ENCODE measurements at regions not wholly inside any gene's neighbourhood (a gene's known extent, or its start where the extent isn't known, plus 50 kb on each side); places are given as distances from the start of the nearest gene placed in this dataset.
"Not testable (repeated sequence)": the region's sequence is repeated elsewhere in the genome, so short reads cannot be mapped to it uniquely, and the experiment has no call there.

GRCh38 chr5:96125231-96125891 lies 163.7 kb upstream of the ELL2 start:
- H3K27ac Mint-ChIP-seq: no peak overlapping the region
- ATAC-seq: no peak

GRCh38 chr5:96124589-96124988 lies 162.9 kb upstream of the ELL2 start:
- no peaks in the 10 kb centered on the region for H3K36me3 Mint-ChIP-seq
- no peaks in the 10 kb centered on the region for H3K9me3 Mint-ChIP-seq
- H3K27ac Mint-ChIP-seq: no peak overlapping the region
- DNase-seq (ENCODE audit: low spot score in 2 of 2) (no peak), ATAC-seq (no peak)

More at GRCh38 chr5:96125231-96125891, 163.7 kb upstream of the ELL2 start:
- Mint-ChIP-seq H3K36me3 (no peaks in the 10 kb centered on the region), H3K9me3 (no peaks in the 10 kb centered on the region)
- no peak for DNase-seq (ENCODE audit: low spot score in 2 of 2)

- ATAC-seq (no peak), DNase-seq (ENCODE audit: low spot score in 2 of 2) (no peak)
- H3K36me3 Mint-ChIP-seq: no peaks in the 10 kb centered on the region
- no peak overlapping the region for H3K27ac Mint-ChIP-seq
- H3K9me3 Mint-ChIP-seq: no peaks in the 10 kb centered on the region
Measured at GRCh38 chr5:96123418-96123817, 161.8 kb upstream of the ELL2 start.

- Mint-ChIP-seq H3K9me3 (no peaks in the 10 kb centered on the region), H3K27ac (no peak overlapping the region), H3K36me3 (no peaks in the 10 kb centered on the region)
- DNase-seq (ENCODE audit: low spot score in 2 of 2): no peak
- no peak for ATAC-seq
Measured at GRCh38 chr5:96121364-96121763, 159.7 kb upstream of the ELL2 start.

- H3K27ac Mint-ChIP-seq: no peak overlapping the region
- DNase-seq (ENCODE audit: low spot score in 2 of 2): no peak
- no peak for ATAC-seq
- H3K9me3 Mint-ChIP-seq: peaks cover 0 to 2% of the 10 kb centered on the region in 2 donors
- H3K36me3 Mint-ChIP-seq: no peaks in the 10 kb centered on the region
Measured at GRCh38 chr5:96120120-96120519, 158.5 kb upstream of the ELL2 start.

- H3K27ac Mint-ChIP-seq: no peak overlapping the region
- peaks cover 0 to 5% of the 10 kb centered on the region in 2 donors for H3K9me3 Mint-ChIP-seq
- H3K36me3 Mint-ChIP-seq: no peaks in the 10 kb centered on the region
- ATAC-seq (no peak), DNase-seq (ENCODE audit: low spot score in 2 of 2) (no peak)
Measured at GRCh38 chr5:96117771-96118651, 156.4 kb upstream of the ELL2 start.

- ATAC-seq (peak; percentile 21 to 47), DNase-seq (ENCODE audit: low spot score in 2 of 2) (no peak)
- H3K36me3 Mint-ChIP-seq: no peaks in the 10 kb centered on the region
- peak overlapping the region in 1 of 2 donors; percentile 26 for H3K27ac Mint-ChIP-seq
- H3K9me3 Mint-ChIP-seq: peaks cover 0 to 5% of the 10 kb centered on the region in 2 donors
Measured at GRCh38 chr5:96115147-96115807, 153.6 kb upstream of the ELL2 start.

GRCh38 chr5:96114736-96115135 lies 153.1 kb upstream of the ELL2 start:
- Mint-ChIP-seq H3K27ac (no peak overlapping the region), H3K36me3 (no peaks in the 10 kb centered on the region), H3K9me3 (peaks cover 0 to 5% of the 10 kb centered on the region in 2 donors)
- DNase-seq (ENCODE audit: low spot score in 2 of 2): peak in 1 of 2 donors; percentile 19
- peak; percentile 81 to 93 for ATAC-seq

- peak; percentile 51 to 74 for ATAC-seq
- Mint-ChIP-seq H3K36me3 (no peaks in the 10 kb centered on the region), H3K27ac (peak overlapping the region; percentile 86 to 89), H3K9me3 (peaks cover 0 to 5% of the 10 kb centered on the region in 2 donors)
- DNase-seq (ENCODE audit: low spot score in 2 of 2): peak in 1 of 2 donors; percentile 4
Measured at GRCh38 chr5:96113170-96113939, 151.7 kb upstream of the ELL2 start.

GRCh38 chr5:96112703-96113102 lies 151.1 kb upstream of the ELL2 start:
- Mint-ChIP-seq H3K9me3 (peaks cover 0 to 5% of the 10 kb centered on the region in 2 donors), H3K27ac (no peak overlapping the region), H3K36me3 (no peaks in the 10 kb centered on the region)
- ATAC-seq: no peak
- no peak for DNase-seq (ENCODE audit: low spot score in 2 of 2)

GRCh38 chr5:96112123-96112670 lies 150.5 kb upstream of the ELL2 start:
- no peak for DNase-seq (ENCODE audit: low spot score in 2 of 2)
- H3K9me3 Mint-ChIP-seq: peaks cover 0 to 5% of the 10 kb centered on the region in 2 donors
- no peaks in the 10 kb centered on the region for H3K36me3 Mint-ChIP-seq
- no peak overlapping the region for H3K27ac Mint-ChIP-seq
- no peak for ATAC-seq

GRCh38 chr5:96111080-96111756 lies 149.6 kb upstream of the ELL2 start:
- H3K36me3 Mint-ChIP-seq: peaks cover 0 to under 1% of the 10 kb centered on the region in 2 donors
- ATAC-seq (peak in 1 of 2 donors; percentile 58), DNase-seq (ENCODE audit: low spot score in 2 of 2) (peak in 1 of 2 donors; percentile 18)
- H3K9me3 Mint-ChIP-seq: peaks cover 0 to 5% of the 10 kb centered on the region in 2 donors
- no peak overlapping the region for H3K27ac Mint-ChIP-seq

GRCh38 chr5:96110300-96110699 lies 148.6 kb upstream of the ELL2 start:
- Mint-ChIP-seq H3K27ac (peak overlapping the region in 1 of 2 donors; percentile 33), H3K36me3 (peaks cover 0 to 8% of the 10 kb centered on the region in 2 donors), H3K9me3 (peaks cover 0 to 4% of the 10 kb centered on the region in 2 donors)
- DNase-seq (ENCODE audit: low spot score in 2 of 2): no peak
- ATAC-seq: no peak

- H3K9me3 Mint-ChIP-seq; H3K36me3 Mint-ChIP-seq; DNase-seq (ENCODE audit: low spot score in 2 of 2); ATAC-seq; H3K27ac Mint-ChIP-seq: not testable (repeated sequence)
Measured at GRCh38 chr5:96108629-96109028, 147.0 kb upstream of the ELL2 start.

GRCh38 chr5:96103829-96104228 lies 142.2 kb upstream of the ELL2 start:
- not testable (repeated sequence) for H3K27ac Mint-ChIP-seq; ATAC-seq; H3K9me3 Mint-ChIP-seq; H3K36me3 Mint-ChIP-seq; DNase-seq (ENCODE audit: low spot score in 2 of 2)
